BJ (cell line): ENCODE measurements at regions not wholly inside any gene's neighbourhood (a gene's known extent, or its start where the extent isn't known, plus 50 kb on each side); places are given as distances from the start of the nearest gene placed in this dataset.
"Not testable (repeated sequence)": the region's sequence is repeated elsewhere in the genome, so short reads cannot be mapped to it uniquely, and the experiment has no call there.

Experiments
- CTCF ChIA-PET: fragments of 350-600 bp; formaldehyde crosslinking; extraction: SDS; loops from one replicate; lab custom pipeline; 2021; ENCODE audit warnings: antibody characterized with exemption, inconsistent platforms; lab: Yijun Ruan, JAX
- POLR2A ChIA-PET: fragments of 300-600 bp; sonication (Branson Sonifier 250); formaldehyde crosslinking; extraction: SDS; loops from one replicate; lab custom pipeline; 2021; ENCODE audit warnings: antibody characterized with exemption; lab: Charles Lee
- DNase-seq: peaks from one replicate; pipeline ENCODE4 v3.0.0-alpha.2; 2011; ENCODE audit warnings: low read depth
- H3K27me3 ChIP-seq: 2 replicates; pipeline ENCODE4 v1.6.0; 2011; ENCODE audit warnings: low read length; ENCODE audit not compliant: control insufficient read depth, insufficient read depth
- H3K36me3 ChIP-seq: 2 replicates; pipeline ENCODE4 v1.5.1; 2011; ENCODE audit warnings: low read length; ENCODE audit not compliant: control insufficient read depth, insufficient read depth
- H3K4me3 ChIP-seq: 2 replicates; pipeline ENCODE4 v1.5.1; 2011; ENCODE audit warnings: low read depth, mild to moderate bottlenecking, control low read depth, low read length
- TF ChIP-seq, protein P1 (sequence below): IDR thresholded peaks from 2 replicates; pipeline ENCODE4 v1.5.1; 2011; ENCODE audit warnings: low read depth, mild to moderate bottlenecking, control low read depth, inconsistent platforms, low read length, moderate library complexity; ENCODE audit not compliant: insufficient read depth

DNA sequence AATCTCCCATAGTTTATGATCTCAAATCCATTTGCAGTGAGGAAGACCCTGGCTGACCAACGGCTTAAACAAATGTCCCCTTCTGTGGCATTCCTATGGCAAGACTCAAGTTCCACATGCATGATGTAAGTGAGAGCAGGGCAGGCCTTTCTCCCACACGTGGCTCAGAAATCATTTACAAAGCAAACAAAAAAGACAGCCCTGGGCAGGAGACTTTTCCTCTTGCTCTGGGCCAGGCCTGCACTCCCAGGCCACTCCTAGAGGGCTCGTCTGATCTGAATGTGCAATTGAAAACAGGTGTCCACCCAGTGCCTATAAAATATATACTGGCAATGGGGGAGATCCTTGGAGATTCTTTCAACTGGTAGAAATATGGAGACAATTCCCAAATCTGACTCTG is 123.1 kb downstream of the DMRT2 start:
- POLR2A ChIA-PET: no interaction called here
- TF ChIP-seq, protein P1, sequence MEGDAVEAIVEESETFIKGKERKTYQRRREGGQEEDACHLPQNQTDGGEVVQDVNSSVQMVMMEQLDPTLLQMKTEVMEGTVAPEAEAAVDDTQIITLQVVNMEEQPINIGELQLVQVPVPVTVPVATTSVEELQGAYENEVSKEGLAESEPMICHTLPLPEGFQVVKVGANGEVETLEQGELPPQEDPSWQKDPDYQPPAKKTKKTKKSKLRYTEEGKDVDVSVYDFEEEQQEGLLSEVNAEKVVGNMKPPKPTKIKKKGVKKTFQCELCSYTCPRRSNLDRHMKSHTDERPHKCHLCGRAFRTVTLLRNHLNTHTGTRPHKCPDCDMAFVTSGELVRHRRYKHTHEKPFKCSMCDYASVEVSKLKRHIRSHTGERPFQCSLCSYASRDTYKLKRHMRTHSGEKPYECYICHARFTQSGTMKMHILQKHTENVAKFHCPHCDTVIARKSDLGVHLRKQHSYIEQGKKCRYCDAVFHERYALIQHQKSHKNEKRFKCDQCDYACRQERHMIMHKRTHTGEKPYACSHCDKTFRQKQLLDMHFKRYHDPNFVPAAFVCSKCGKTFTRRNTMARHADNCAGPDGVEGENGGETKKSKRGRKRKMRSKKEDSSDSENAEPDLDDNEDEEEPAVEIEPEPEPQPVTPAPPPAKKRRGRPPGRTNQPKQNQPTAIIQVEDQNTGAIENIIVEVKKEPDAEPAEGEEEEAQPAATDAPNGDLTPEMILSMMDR: no peak
- CTCF ChIA-PET: no interaction called here
- H3K36me3 ChIP-seq: no peaks in the 10 kb centered on the region
- H3K27me3 ChIP-seq: no peaks in the 10 kb centered on the region
- no peak overlapping the region for H3K4me3 ChIP-seq
- DNase-seq: no peak

DNA sequence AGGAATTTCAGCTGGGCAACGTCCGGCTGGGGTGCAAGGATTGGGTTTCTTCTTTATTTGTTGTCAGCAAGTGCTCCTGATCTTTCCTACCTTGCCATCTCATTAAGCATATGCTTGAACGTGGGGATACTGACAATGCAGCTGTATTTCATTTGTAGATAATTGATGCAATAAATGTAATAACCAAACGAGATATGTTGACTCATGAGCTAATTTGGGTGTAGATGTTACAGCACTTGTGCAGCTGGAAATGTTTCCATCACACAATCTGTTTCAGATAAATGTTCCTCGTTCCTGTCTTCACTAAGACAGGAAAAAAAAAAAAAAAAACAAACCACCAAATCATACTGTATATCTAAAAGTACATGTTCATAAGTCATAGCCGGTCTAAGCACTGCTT is 123.8 kb downstream of the DMRT2 start:
- TF ChIP-seq, protein P1: no peak
- no peak overlapping the region for H3K4me3 ChIP-seq
- ChIA-PET POLR2A (interaction anchor here (0.7 kb wide), 1 partner anchor 10 kb away, joined by 3 read pairs; no protein-coding TSS in a partner anchor), CTCF (interaction anchor here (0.5 kb wide), 1 partner anchor 336 kb away, joined by 3 read pairs; no protein-coding TSS in a partner anchor)
- no peaks in the 10 kb centered on the region for H3K27me3 ChIP-seq
- no peaks in the 10 kb centered on the region for H3K36me3 ChIP-seq
- DNase-seq: peak; percentile 25

DNA sequence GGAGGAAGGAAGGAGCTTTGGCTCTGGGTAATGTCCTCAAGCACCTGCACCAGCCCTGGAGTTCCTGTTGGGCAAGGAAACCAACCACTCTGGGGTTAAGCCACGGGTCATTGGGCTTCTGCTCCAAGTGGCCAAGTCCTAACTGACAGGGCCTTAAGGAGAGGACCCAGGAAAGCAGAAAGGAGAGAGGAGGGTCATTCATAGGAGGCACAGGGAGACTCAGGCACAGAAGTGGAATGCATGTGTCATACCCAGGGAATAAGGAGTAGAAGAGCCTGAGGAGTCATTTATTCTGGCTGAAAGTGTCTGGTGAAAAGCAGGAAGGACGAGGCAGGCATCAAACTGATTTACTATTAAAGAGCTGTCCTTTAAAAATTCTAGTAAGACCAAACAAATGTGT is 129.2 kb downstream of the DMRT2 start:
- DNase-seq: no peak
- TF ChIP-seq, protein P1: no peak
- no peaks in the 10 kb centered on the region for H3K27me3 ChIP-seq
- H3K4me3 ChIP-seq: no peak overlapping the region
- no peaks in the 10 kb centered on the region for H3K36me3 ChIP-seq
- CTCF ChIA-PET: interaction anchor here (1.9 kb wide), 1 partner anchor 9 kb away, joined by 4 read pairs; no protein-coding TSS in a partner anchor
- POLR2A ChIA-PET: no interaction called here

DNA sequence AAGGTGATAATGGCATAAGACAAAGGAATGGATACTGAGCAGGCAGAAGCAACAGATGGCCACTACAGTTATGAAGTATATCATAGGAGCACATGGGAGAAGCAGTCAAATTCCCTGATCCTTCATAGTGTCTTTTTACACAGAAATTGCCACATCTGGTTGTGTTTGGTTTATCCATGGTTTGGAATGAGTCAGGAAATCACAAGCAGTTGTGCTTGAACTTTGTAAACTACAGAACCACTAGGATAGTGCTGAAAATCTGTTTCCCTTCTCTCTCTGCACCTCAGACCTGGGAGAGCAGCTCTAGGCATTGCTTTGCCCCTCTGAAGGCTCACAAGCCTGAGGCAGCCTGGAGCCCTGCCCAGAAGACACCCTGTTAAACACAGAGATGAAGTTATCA is 134.0 kb downstream of the DMRT2 start:
- Histone ChIP-seq H3K27me3 (no peaks in the 10 kb centered on the region), H3K36me3 (no peaks in the 10 kb centered on the region), H3K4me3 (no peak overlapping the region)
- POLR2A ChIA-PET: interaction anchor here (0.5 kb wide), 1 partner anchor 10 kb away, joined by 3 read pairs; no protein-coding TSS in a partner anchor
- TF ChIP-seq, protein P1: no peak
- CTCF ChIA-PET: no interaction called here
- DNase-seq: no peak

DNA sequence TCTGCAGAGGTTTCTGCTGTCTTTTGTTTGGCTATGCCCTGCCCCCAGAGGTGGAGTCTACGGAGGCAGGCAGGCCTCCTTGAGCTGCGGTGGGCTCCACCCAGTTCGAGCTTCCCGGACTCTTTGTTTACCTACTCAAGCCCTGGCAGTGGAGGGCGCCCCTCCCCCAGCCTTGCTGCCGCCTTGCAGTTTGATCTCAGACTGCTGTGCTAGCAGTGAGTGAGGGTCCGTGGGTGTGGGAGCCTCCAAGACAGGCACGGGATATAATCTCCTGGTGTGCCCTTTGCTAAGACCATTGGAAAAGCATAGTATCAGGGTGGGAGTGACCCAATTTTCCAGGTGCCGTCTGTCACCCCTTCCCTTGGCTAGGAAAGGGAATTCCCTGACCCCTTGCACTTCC is 137.0 kb downstream of the DMRT2 start:
- H3K36me3 ChIP-seq, DNase-seq, H3K4me3 ChIP-seq, H3K27me3 ChIP-seq, CTCF ChIA-PET, POLR2A ChIA-PET: not testable (repeated sequence)

DNA sequence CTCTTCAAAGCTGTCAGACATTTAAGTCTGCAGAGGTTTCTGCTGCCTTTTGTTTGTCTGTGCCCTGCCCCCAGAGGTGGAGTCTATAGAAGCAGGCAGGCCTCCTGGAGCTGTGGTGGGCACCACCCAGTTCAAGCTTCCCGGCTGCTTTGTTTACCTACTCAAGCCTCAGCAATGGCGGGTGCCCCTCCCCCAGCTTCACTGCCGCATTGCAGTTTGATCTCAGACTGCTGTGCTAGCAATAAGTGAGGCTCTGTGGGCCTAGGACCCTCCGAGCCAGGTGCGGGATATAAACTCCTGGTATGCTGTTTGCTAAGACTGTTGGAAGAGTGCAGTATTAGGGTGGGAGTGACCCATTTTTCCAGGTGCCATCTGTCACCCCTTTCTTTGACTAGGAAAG is 145.5 kb downstream of the DMRT2 start:
- CTCF ChIA-PET, DNase-seq, H3K36me3 ChIP-seq, POLR2A ChIA-PET, H3K4me3 ChIP-seq, H3K27me3 ChIP-seq: not testable (repeated sequence)
